GM12878 (cell line): ENCODE measurements at regions not wholly inside any gene's neighbourhood (a gene's known extent, or its start where the extent isn't known, plus 50 kb on each side); places are given as distances from the start of the nearest gene placed in this dataset.

Source experiments
- ATAC-seq: fragments of 200-7000 bp; cut with Tn5 transposase; 3 replicates; pipeline ENCODE4 v1.9.1; 2020; ENCODE audit warnings: mild to moderate bottlenecking, moderate library complexity
- BruUV-seq: library from RNA; stranded (reverse); fragments of 400-500 nt; replicated peaks from 2 replicates; lab custom pipeline; 2021; lab: Mats Ljungman, UMichigan
- CTCF ChIA-PET: fragments of 300-600 bp; sonication (Branson Sonifier 250); formaldehyde crosslinking; extraction: SDS; loops from one replicate; lab custom pipeline; 2021; ENCODE audit warnings: inconsistent platforms; lab: Yijun Ruan, JAX
- POLR2A ChIA-PET: fragments of 350-600 bp; formaldehyde crosslinking; extraction: SDS; loops from one replicate; lab custom pipeline; 2021; ENCODE audit warnings: inconsistent platforms; lab: Charles Lee
- RAD21 ChIA-PET: fragments of 300-600 bp; sonication (Branson Sonifier 250); formaldehyde crosslinking; loops from one replicate; lab custom pipeline; 2023; ENCODE audit warnings: antibody characterized with exemption; ENCODE audit not compliant: unreplicated experiment; lab: Charles Lee
- SMC1A ChIA-PET: fragments of 300-600 bp; sonication (Branson Sonifier 250); formaldehyde crosslinking; loops from one replicate; lab custom pipeline; 2023; ENCODE audit not compliant: unreplicated experiment, uncharacterized antibody; lab: Charles Lee
- DNase-seq: peaks from one replicate; pipeline ENCODE4 v3.0.0-alpha.2; 2011; ENCODE audit warnings: low read depth, low spot score
- FAIRE-seq: peaks from 3 replicates; lab custom pipeline; 2011; peaks lifted over from hg19 to GRCh38; lab: Jason Lieb, UNC
- H2AFZ ChIP-seq: 2 replicates; pipeline ENCODE4 v1.6.0; 2011; ENCODE audit warnings: low read depth, low read length, control low read depth; ENCODE audit not compliant: control insufficient read depth
- H3K27ac ChIP-seq: 2 replicates; pipeline ENCODE4 v1.5.1; 2011; ENCODE audit warnings: control low read depth; ENCODE audit not compliant: control insufficient read depth, insufficient read depth
- H3K27me3 ChIP-seq, 2 experiments: replicated peaks in 1 of 2; 2 replicates each; pipeline versions ENCODE4 v1.6.0 to v1.6.1; 2011; ENCODE audit warnings: low read length in 1 of 2; ENCODE audit not compliant: control insufficient read depth in 2 of 2, insufficient read depth in 2 of 2
- H3K36me3 ChIP-seq, 2 experiments: 2 replicates each; pipeline ENCODE4 v1.5.1; 2011; ENCODE audit warnings: low read length in 1 of 2; ENCODE audit not compliant: control insufficient read depth in 2 of 2, insufficient read depth in 2 of 2
- H3K4me1 ChIP-seq: 2 replicates; pipeline ENCODE4 v1.6.1; 2011; ENCODE audit warnings: mild to moderate bottlenecking, low read length, moderate library complexity, mixed read lengths; ENCODE audit not compliant: control insufficient read depth, insufficient read depth
- H3K4me2 ChIP-seq: 2 replicates; pipeline ENCODE4 v1.6.0; 2011; ENCODE audit warnings: control low read depth; ENCODE audit not compliant: control insufficient read depth, insufficient read depth
- H3K4me3 ChIP-seq: fragments of 200-600 bp; sonication (generic); 2 replicates; pipeline ENCODE4 v1.5.1; 2016
- H3K79me2 ChIP-seq: 2 replicates; pipeline ENCODE4 v1.6.0; 2011; ENCODE audit warnings: low read length; ENCODE audit not compliant: control insufficient read depth, insufficient read depth
- H3K9ac ChIP-seq: 2 replicates; pipeline ENCODE4 v1.8.0; 2011; ENCODE audit warnings: low read length, control low read depth, mixed read lengths; ENCODE audit not compliant: control insufficient read depth, insufficient read depth
- H3K9me3 ChIP-seq: replicated peaks from 3 replicates; pipeline ENCODE4 v1.5.1; 2011; ENCODE audit warnings: mild to moderate bottlenecking, low read length; ENCODE audit not compliant: control insufficient read depth, insufficient read depth
- H4K20me1 ChIP-seq: 2 replicates; pipeline ENCODE4 v1.6.0; 2011; ENCODE audit not compliant: control insufficient read depth, insufficient read depth
- BHLHE40 ChIP-seq, 2 experiments: fragments of 450-650 bp in 1 of 2; IDR thresholded peaks; 2 replicates each; pipeline ENCODE4 v1.6.1; 2011 to 2017; ENCODE audit warnings: low read depth in 2 of 2, borderline replicate concordance in 1 of 2, improper control_type of control experiment in 1 of 2, low read length in 1 of 2, mild to moderate bottlenecking in 1 of 2
- EGR1 ChIP-seq, 2 experiments: IDR thresholded peaks; 1 replicate in 1 of 2; 2 replicates in 1 of 2; pipeline ENCODE4 v1.6.1; 2011 to 2012; ENCODE audit warnings: low read depth in 2 of 2, low read length in 2 of 2, borderline replicate concordance in 1 of 2, mild to moderate bottlenecking in 1 of 2, moderate library complexity in 1 of 2
- FOXK2 ChIP-seq: fragments of 450-650 bp; IDR thresholded peaks from 2 replicates; pipeline ENCODE4 v1.6.1; 2017; ENCODE audit warnings: mild to moderate bottlenecking, moderate library complexity
- MYC ChIP-seq: IDR thresholded peaks from 2 replicates; pipeline ENCODE4 v1.6.1; 2011; ENCODE audit warnings: mild to moderate bottlenecking, low read length, moderate library complexity, inconsistent platforms; ENCODE audit not compliant: insufficient read depth, insufficient replicate concordance, insufficient read length, severe bottlenecking
- NFIC ChIP-seq: IDR thresholded peaks from 2 replicates; pipeline ENCODE4 v1.6.1; 2012; ENCODE audit warnings: low read depth, mild to moderate bottlenecking, inconsistent platforms, low read length, moderate library complexity
- SREBF2 ChIP-seq: IDR thresholded peaks from 2 replicates; pipeline ENCODE4 v1.6.1; 2012; ENCODE audit warnings: mild to moderate bottlenecking, low read length
- YY1 ChIP-seq: IDR thresholded peaks from 2 replicates; pipeline ENCODE4 v1.6.1; 2011; ENCODE audit warnings: low read depth, mild to moderate bottlenecking, low read length
- ZBED1 ChIP-seq: IDR thresholded peaks from 2 replicates; pipeline ENCODE4 v1.6.1; 2016; ENCODE audit warnings: borderline replicate concordance
- WGBS: methylation state at CpG from one replicate; pipeline ENCODE4 v1.1.6; 2016; ENCODE audit warnings: low lambda C conversion rate; ENCODE audit not compliant: insufficient replicate concordance, insufficient coverage; ENCODE audit errors: missing lambda C conversion rate; 5-methylcytosine and 5-hydroxymethylcytosine counted together
- in situ Hi-C: fragments of 300-500 bp; cut with MboI; formaldehyde crosslinking; loops from 9 replicates; pipeline ENCODE4 v1.14.3; 2018; ENCODE audit warnings: mixed read lengths
- intact Hi-C: fragments of 100-400 bp; cut with micrococcal nuclease; formaldehyde crosslinking; loops from one replicate; pipeline ENCODE4 v1.14.2; 2022; ENCODE audit not compliant: unreplicated experiment
- TF ChIP-seq, protein P1 (sequence below), 3 experiments: IDR thresholded peaks in 2 of 3; conservative IDR thresholded peaks in 1 of 3; 2 replicates each; pipeline ENCODE4 v1.5.1; 2011; ENCODE audit warnings: low read depth in 3 of 3, low read length in 3 of 3, mild to moderate bottlenecking in 3 of 3, control low read depth in 2 of 3, moderate library complexity in 2 of 3, inconsistent platforms in 1 of 3, mixed read lengths in 1 of 3; ENCODE audit not compliant: control insufficient read depth in 2 of 3, insufficient read depth in 1 of 3; ENCODE audit errors: extremely low read depth in 1 of 3
- TF ChIP-seq, protein P2 (sequence below): fragments of 450-650 bp; IDR thresholded peaks from 2 replicates; pipeline ENCODE4 v1.6.1; 2017; ENCODE audit warnings: mild to moderate bottlenecking
- TF ChIP-seq, protein P3 (sequence below): IDR thresholded peaks from 2 replicates; pipeline ENCODE4 v1.6.1; 2012; ENCODE audit warnings: low read depth, low read length, improper control_type of control experiment
- TF ChIP-seq, protein P4 (sequence below): fragments of 450-650 bp; conservative IDR thresholded peaks from 2 replicates; pipeline ENCODE4 v1.6.1; 2017; ENCODE audit warnings: mild to moderate bottlenecking, moderate library complexity

DNA sequence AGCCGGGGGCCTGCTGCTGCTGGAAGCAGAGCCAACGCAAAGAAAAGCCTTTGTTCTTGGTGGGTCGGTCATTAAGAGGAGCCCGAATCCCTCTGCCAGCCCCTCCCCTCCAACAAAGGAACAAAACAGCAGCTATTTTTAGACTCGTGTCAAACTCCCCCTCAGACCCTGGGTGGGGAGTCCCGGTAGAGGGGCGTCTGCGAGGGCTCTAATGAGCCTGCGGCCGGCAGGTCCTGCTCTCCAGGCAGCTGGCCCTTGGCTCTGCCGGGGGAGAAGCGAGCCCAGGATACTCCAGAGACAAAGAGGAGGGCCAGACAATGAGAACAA, 114.0 kb downstream of the LHX2 start (continued):
- TF ChIP-seq, protein P1, sequence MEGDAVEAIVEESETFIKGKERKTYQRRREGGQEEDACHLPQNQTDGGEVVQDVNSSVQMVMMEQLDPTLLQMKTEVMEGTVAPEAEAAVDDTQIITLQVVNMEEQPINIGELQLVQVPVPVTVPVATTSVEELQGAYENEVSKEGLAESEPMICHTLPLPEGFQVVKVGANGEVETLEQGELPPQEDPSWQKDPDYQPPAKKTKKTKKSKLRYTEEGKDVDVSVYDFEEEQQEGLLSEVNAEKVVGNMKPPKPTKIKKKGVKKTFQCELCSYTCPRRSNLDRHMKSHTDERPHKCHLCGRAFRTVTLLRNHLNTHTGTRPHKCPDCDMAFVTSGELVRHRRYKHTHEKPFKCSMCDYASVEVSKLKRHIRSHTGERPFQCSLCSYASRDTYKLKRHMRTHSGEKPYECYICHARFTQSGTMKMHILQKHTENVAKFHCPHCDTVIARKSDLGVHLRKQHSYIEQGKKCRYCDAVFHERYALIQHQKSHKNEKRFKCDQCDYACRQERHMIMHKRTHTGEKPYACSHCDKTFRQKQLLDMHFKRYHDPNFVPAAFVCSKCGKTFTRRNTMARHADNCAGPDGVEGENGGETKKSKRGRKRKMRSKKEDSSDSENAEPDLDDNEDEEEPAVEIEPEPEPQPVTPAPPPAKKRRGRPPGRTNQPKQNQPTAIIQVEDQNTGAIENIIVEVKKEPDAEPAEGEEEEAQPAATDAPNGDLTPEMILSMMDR (IDR thresholded peaks at IDR 0.05 in 2 of 3, conservative IDR thresholded peaks at IDR 0.05 in 1 of 3; ENCODE audit: control insufficient read depth in 2 of 3, extremely low read depth in 1 of 3, insufficient read depth in 1 of 3, low read depth in 3 of 3, low read length in 3 of 3), result no peak
- TF ChIP-seq NFIC, result no peak

DNA sequence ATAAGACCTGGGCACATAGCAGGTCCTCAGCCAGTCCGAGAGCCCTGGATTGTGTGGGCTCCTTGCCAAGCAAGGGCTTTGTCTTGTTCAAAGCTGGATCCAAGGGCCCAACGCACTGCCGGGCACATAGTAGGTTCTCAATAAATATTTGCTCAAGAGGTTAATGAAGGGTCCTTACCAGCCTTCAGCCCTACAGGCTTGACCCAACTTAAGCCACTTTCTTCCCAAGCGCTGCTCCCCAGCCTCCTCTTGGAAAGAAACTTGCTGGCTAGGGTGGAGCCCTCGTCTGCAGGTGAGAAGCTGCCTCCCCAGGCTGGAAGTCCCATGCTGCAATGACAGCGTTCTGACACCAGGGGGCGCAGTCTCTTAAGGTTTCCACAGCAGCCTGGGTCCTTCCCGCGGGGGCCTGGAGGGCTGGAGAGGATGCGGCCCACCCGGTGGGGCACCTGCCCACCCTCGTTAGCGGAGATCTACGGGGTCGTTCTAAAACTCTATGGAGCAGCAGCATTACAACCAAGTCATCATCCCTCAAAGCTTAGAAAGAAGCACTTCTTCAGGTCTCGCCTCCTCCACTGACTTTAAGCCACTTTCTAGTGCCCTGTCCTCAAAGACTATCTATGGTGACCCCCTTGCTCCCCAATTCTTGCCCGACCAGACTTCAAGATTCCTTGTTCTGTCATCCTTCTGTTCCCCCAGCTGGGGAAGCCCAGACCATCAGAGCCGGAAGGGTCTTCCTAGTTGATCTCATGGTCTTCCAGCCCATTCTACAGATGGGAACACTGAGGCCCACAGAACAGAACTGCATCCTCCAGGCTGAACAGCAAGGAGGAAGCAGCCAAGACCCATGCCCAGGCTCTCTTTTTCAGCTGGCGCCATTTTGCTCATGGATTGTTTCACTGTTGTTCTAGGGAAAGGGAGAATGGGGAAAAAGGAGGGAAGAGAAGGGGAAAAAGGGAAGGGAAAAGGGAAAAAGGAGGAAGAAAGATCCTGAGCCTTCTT, 115.4 kb downstream of the LHX2 start:
- ATAC-seq, result peak; percentile 85
- POLR2A ChIA-PET, result interaction anchor here (1.2 to 1.6 kb wide), 2 partner anchors 135 to 166 kb away, joined by 3 to 5 read pairs; no protein-coding TSS in a partner anchor
- Histone ChIP-seq H3K36me3 (no peaks in the 10 kb centered on the region), H3K9me3 (no peaks in the 10 kb centered on the region; the same call in 2 of the 3 replicates), H3K27me3 (no peaks in the 10 kb centered on the region), H3K4me2 (peak overlapping the region; percentile 53; the same call in 1 of the 2 replicates), H3K9ac (no peak overlapping the region), H2AFZ (peak overlapping the region; percentile 13), H3K79me2 (peaks cover 2% of the 10 kb centered on the region; the same call in 1 of the 2 replicates), H3K4me1 (peaks cover 8% of the 10 kb centered on the region; the same call in 1 of the 2 replicates), H3K4me3 (no peak overlapping the region), H4K20me1 (no peaks in the 10 kb centered on the region), H3K27ac (no peak overlapping the region)
- SMC1A ChIA-PET, result interaction anchor here (0.5 to 3.8 kb wide), 39 partner anchors 10 to 410 kb away, joined by 3 to 25 read pairs (median 5); partner anchors contain the start of gene NEK6
- RAD21 ChIA-PET, result interaction anchor here (0.6 to 2.8 kb wide), 34 partner anchors 10 to 582 kb away, joined by 3 to 24 read pairs (median 5); no protein-coding TSS in a partner anchor
- CTCF ChIA-PET, result interaction anchor here (0.7 to 6.0 kb wide), 59 partner anchors 9 to 412 kb away, joined by 3 to 42 read pairs (median 5); no protein-coding TSS in a partner anchor
- in situ Hi-C loops (loop anchor here (25.0 kb wide), 1 partner anchor 160 kb away; no protein-coding TSS in a partner anchor), intact Hi-C loops (loop anchor here (2.0 to 10.0 kb wide), 5 partner anchors 134 to 258 kb away; no protein-coding TSS in a partner anchor)
- DNase-seq, result peak; percentile 43
- no TSS peak for BruUV-seq
- 27% methylated on average over 19 of the region's 19 CpGs for WGBS
- peak; percentile 74 for FAIRE-seq
- TF ChIP-seq YY1 (peak; percentile 79), MYC (no peak), ZBED1 (no peak), BHLHE40 (IDR thresholded peaks at IDR 0.05; ENCODE audit: borderline replicate concordance in 1 of 2, low read depth in 2 of 2, low read length in 1 of 2) (peak in 1 of 2 experiments; percentile 49; a peak in 1 of 4 replicates), FOXK2 (no peak), SREBF2 (no peak), EGR1 (IDR thresholded peaks at IDR 0.05; ENCODE audit: borderline replicate concordance in 1 of 2, low read depth in 2 of 2, low read length in 2 of 2) (no peak)
- TF ChIP-seq, protein P2, sequence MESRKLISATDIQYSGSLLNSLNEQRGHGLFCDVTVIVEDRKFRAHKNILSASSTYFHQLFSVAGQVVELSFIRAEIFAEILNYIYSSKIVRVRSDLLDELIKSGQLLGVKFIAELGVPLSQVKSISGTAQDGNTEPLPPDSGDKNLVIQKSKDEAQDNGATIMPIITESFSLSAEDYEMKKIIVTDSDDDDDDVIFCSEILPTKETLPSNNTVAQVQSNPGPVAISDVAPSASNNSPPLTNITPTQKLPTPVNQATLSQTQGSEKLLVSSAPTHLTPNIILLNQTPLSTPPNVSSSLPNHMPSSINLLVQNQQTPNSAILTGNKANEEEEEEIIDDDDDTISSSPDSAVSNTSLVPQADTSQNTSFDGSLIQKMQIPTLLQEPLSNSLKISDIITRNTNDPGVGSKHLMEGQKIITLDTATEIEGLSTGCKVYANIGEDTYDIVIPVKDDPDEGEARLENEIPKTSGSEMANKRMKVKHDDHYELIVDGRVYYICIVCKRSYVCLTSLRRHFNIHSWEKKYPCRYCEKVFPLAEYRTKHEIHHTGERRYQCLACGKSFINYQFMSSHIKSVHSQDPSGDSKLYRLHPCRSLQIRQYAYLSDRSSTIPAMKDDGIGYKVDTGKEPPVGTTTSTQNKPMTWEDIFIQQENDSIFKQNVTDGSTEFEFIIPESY, result no peak
- TF ChIP-seq, protein P3, sequence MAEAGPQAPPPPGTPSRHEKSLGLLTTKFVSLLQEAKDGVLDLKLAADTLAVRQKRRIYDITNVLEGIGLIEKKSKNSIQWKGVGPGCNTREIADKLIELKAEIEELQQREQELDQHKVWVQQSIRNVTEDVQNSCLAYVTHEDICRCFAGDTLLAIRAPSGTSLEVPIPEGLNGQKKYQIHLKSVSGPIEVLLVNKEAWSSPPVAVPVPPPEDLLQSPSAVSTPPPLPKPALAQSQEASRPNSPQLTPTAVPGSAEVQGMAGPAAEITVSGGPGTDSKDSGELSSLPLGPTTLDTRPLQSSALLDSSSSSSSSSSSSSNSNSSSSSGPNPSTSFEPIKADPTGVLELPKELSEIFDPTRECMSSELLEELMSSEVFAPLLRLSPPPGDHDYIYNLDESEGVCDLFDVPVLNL, result no peak
- TF ChIP-seq, protein P4, sequence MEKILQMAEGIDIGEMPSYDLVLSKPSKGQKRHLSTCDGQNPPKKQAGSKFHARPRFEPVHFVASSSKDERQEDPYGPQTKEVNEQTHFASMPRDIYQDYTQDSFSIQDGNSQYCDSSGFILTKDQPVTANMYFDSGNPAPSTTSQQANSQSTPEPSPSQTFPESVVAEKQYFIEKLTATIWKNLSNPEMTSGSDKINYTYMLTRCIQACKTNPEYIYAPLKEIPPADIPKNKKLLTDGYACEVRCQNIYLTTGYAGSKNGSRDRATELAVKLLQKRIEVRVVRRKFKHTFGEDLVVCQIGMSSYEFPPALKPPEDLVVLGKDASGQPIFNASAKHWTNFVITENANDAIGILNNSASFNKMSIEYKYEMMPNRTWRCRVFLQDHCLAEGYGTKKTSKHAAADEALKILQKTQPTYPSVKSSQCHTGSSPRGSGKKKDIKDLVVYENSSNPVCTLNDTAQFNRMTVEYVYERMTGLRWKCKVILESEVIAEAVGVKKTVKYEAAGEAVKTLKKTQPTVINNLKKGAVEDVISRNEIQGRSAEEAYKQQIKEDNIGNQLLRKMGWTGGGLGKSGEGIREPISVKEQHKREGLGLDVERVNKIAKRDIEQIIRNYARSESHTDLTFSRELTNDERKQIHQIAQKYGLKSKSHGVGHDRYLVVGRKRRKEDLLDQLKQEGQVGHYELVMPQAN, result no peak
